Transverse colon (tissue), 3 donors: ENCODE measurements at regions not wholly inside any gene's neighbourhood (a gene's known extent, or its start where the extent isn't known, plus 50 kb on each side); places are given as distances from the start of the nearest gene placed in this dataset.

ENCODE experiments used
- CTCF ChIP-seq, 5 experiments: fragments of 200-600 bp in 3 of 5; fragments of 450-650 bp in 2 of 5; sonication (generic) in 3 of 5; IDR thresholded peaks; 1 replicate in 2 of 5; 2 replicates in 3 of 5; pipeline ENCODE4 v1.5.1; 2016 to 2017; ENCODE audit warnings: antibody characterized with exemption in 5 of 5, inconsistent platforms in 3 of 5, mild to moderate bottlenecking in 2 of 5, moderate library complexity in 1 of 5
- POLR2A ChIP-seq: fragments of 450-650 bp; IDR thresholded peaks from one replicate; pipeline ENCODE4 v1.6.1; 2016; ENCODE audit warnings: antibody characterized with exemption, mild to moderate bottlenecking, moderate library complexity

- TF ChIP-seq CTCF (IDR thresholded peaks at IDR 0.05) (no peak), POLR2A (no peak)
These were observed 91.8 kb upstream of the EEA1 start for GRCh38 chr12:93020631-93021597.
